Activated T-helper 17 cell treated with anti-CD3 and anti-CD28 coated beads, Interleukin-2, amount 50 U/mL, for 72 hours (primary cell): ENCODE measurements at regions not wholly inside any gene's neighbourhood (a gene's known extent, or its start where the extent isn't known, plus 50 kb on each side); places are given as distances from the start of the nearest gene placed in this dataset.
"Not testable (repeated sequence)": the region's sequence is repeated elsewhere in the genome, so short reads cannot be mapped to it uniquely, and the experiment has no call there.

Experiments
- ATAC-seq: fragments of 150-1000 bp; cut with Tn5 transposase; replicated peaks from 2 replicates; pipeline ENCODE4 v1.10.0; 2021; ENCODE audit warnings: mild to moderate bottlenecking, moderate library complexity
- H3K27ac Mint-ChIP-seq: one replicate; pipeline ENCODE4 v1.8.0; 2022; ENCODE audit warnings: mixed read lengths
- H3K27me3 Mint-ChIP-seq: one replicate; pipeline ENCODE4 v1.8.0; 2022; ENCODE audit warnings: mixed read lengths
- H3K36me3 Mint-ChIP-seq: one replicate; pipeline ENCODE4 v1.8.0; 2022; ENCODE audit warnings: low read depth, mild to moderate bottlenecking, mixed read lengths
- H3K4me1 Mint-ChIP-seq: one replicate; pipeline ENCODE4 v1.8.0; 2022; ENCODE audit warnings: mixed read lengths
- H3K4me3 Mint-ChIP-seq: one replicate; pipeline ENCODE4 v1.8.0; 2022; ENCODE audit warnings: mild to moderate bottlenecking, mixed read lengths
- H3K9me3 Mint-ChIP-seq: one replicate; pipeline ENCODE4 v1.8.0; 2022; ENCODE audit warnings: mixed read lengths

DNA sequence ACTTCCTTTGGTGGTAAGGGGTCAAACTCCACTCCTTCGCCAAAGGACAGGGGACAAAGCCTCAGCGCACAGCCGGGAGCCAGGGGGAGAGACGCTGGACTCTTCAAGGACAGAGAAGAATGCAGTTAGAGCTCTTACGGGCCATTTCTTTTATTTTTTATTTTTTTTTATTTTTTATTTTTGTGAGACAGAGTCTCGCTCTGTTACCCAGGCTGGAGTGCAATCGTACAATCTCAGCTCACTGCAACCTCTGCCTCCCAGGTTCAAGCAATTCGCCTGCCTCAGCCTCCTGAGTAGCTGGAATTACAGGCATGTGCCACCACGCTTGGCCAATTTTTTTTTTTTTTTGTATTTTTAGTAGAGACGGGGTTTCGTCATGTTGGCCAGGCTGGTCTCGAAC, 93.2 kb upstream of the RPH3AL start, which contains the start of gene RFLNB:
Gene RFLNB, minus strand, starts transcription at position 101 of the 400 bp plus-strand sequence.
- H3K27ac Mint-ChIP-seq: not testable (repeated sequence)

DNA sequence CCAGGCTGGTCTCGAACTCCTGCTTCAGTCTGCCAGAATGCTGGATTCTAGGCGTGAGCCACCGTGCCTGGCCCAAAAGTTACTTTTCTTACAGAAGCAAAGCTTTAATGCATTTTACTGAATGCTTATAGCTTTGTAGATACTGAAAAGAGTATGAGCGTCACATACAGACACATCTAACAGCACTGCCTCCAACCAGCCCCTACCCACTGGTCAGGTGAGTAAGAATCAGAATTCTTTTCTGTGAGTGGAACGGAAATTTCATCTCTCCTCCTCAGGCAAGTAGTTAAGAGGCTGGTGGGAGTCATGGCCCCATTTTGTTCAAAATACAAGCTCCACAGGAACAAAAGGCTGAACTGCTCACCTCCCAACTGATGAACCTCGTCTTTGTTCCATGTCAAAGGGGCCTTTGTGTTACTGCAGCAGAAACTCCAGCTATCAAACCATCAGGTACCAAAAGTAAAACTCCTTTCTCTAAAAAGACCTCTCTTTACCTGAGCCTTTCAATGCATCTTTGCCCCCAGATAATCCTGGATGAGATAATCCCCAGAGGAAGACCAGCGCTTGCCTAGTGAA, 92.4 kb upstream of the RPH3AL start:
- Mint-ChIP-seq H3K4me3 (no peak overlapping the region), H3K27ac (no peak overlapping the region), H3K9me3 (no peaks in the 10 kb centered on the region), H3K27me3 (no peaks in the 10 kb centered on the region), H3K4me1 (no peaks in the 10 kb centered on the region), H3K36me3 (peaks cover 54% of the 10 kb centered on the region)
- no peak for ATAC-seq

More for the DNA sequence above, 93.2 kb upstream of the RPH3AL start, which contains the start of gene RFLNB:
- peaks cover 46% of the 10 kb centered on the region for H3K36me3 Mint-ChIP-seq
- H3K4me1 Mint-ChIP-seq, H3K27me3 Mint-ChIP-seq, H3K9me3 Mint-ChIP-seq, H3K4me3 Mint-ChIP-seq, ATAC-seq: not testable (repeated sequence)

DNA sequence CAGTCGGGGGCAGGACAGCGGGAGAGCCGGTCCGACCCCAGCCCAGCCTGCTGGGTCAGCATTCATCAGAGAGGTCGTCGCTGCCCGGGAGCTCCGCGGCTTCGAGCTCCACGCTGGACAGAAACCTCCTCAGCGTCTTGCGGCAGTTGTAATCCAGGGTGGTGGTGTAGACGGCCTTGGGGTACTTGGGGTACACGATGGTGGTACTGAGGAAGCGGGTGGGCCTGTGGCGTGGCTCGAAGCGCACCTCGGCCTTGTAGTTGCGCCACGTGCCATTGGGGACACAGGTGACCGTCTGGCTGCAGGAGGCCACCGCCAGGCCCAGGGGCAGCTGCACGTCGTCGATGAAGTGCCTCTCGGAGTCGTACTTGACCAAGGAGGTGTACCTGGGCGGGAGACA, 90.5 kb upstream of the RPH3AL start:
- Mint-ChIP-seq H3K4me1 (no peaks in the 10 kb centered on the region), H3K36me3 (peaks cover 59% of the 10 kb centered on the region), H3K9me3 (no peaks in the 10 kb centered on the region), H3K27ac (no peak overlapping the region), H3K4me3 (no peak overlapping the region), H3K27me3 (no peaks in the 10 kb centered on the region)
- no peak for ATAC-seq

DNA sequence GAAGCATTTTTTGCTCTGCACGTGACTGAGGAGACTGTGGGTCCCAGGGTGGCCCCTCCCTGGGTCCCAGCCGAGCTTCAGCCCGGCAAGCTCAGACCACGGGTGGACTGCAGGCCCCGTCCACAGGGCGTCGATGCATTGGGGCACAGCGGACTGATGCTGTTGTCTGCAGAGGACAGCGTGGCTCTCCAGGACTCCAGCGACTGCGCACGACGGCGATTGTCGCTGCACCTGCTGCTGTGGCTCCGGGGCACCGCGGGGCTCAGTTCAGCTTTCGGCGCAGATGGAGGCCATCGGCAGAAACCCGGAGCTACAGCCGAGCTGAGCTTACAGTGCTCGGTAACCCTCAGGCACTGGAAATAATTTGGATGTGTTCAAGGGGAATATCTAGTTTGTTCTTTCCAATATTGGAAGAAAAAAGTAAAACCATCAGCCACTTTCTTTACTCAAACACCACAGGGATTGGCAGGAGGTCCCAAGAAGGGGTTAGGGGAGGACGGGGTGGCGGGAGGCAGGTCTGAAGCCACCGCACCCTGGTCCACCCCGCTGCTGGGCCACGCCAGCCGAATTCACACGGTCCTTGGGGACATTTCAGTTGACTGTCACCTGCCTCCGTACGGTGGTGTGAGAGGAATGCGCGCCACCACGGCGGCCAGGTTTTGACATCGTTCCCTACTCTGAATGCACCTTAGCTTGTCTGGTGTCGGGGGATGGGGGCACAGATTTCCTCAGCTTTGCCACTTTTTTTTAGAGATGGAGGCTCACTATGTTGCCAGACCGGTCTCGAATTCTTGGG, 88.7 kb upstream of the RPH3AL start:
- peaks cover 59% of the 10 kb centered on the region for H3K36me3 Mint-ChIP-seq
- no peaks in the 10 kb centered on the region for H3K9me3 Mint-ChIP-seq
- no peak overlapping the region for H3K27ac Mint-ChIP-seq
- no peaks in the 10 kb centered on the region for H3K27me3 Mint-ChIP-seq
- no peak for ATAC-seq
- no peaks in the 10 kb centered on the region for H3K4me1 Mint-ChIP-seq
- no peak overlapping the region for H3K4me3 Mint-ChIP-seq

DNA sequence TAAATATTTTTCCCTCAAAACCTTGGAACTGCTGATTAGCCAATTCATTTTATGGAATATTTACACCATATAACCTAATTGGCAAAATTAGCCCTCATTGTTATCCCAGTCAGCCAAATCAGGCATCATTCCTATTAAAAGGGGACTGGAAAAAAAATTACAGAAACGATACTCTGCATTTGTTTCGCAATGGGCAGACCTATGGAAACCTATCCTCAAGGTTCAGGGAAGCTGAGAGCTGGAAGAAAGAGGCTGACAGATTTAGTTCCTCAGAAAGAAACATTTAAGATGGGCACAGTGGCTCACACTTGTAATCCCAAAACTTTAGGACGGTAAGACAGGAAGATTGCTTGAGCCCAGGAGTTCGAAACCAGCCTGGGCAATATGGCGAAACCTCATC, 85.6 kb upstream of the RPH3AL start:
- H3K4me1 Mint-ChIP-seq: no peaks in the 10 kb centered on the region
- no peak overlapping the region for H3K27ac Mint-ChIP-seq
- H3K4me3 Mint-ChIP-seq: no peak overlapping the region
- peaks cover 4% of the 10 kb centered on the region for H3K9me3 Mint-ChIP-seq
- no peaks in the 10 kb centered on the region for H3K27me3 Mint-ChIP-seq
- H3K36me3 Mint-ChIP-seq: peaks cover 36% of the 10 kb centered on the region
- ATAC-seq: no peak

DNA sequence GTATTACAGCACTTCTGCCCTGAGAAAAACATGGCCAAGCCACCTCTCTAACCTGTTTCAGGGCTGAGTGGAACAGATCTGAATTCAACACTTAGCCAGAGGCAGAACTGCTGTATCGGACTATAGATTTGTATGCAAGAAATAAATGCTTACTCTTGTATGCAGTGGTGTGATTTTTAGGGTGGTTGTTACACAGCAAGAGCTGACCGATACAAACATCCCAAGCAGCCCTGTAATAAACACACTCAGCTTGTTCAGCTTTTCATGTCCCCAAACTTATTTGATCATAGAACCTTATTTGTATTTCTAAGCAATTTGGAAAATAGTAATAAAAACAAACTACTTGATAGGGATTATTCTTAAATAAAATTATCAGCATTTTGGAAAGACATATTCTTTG, 84.9 kb upstream of the RPH3AL start:
- peaks cover 4% of the 10 kb centered on the region for H3K9me3 Mint-ChIP-seq
- no peak overlapping the region for H3K27ac Mint-ChIP-seq
- ATAC-seq: no peak
- H3K4me3 Mint-ChIP-seq: no peak overlapping the region
- peaks cover 29% of the 10 kb centered on the region for H3K36me3 Mint-ChIP-seq
- H3K4me1 Mint-ChIP-seq: no peaks in the 10 kb centered on the region
- no peaks in the 10 kb centered on the region for H3K27me3 Mint-ChIP-seq

DNA sequence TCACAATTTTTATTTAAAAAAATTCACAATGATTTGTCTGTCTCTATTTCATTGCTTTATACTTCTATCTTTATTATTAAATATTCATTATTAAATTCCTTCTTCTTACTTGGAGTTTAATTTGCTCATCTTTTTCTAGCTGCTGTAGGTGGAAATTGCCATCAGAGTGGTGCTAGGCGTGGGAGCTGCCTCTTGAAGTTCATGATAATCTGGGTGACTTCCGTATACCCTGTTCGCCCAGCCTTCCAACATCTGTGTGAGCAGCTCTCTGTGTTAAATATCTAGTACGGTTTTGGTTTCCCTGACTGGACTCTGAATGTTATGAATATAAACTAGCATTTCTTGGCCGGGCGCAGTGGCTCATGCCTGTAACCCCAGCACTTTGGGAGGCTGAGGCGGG, 84.0 kb upstream of the RPH3AL start:
- Mint-ChIP-seq H3K4me3 (no peak overlapping the region), H3K9me3 (peaks cover 4% of the 10 kb centered on the region), H3K4me1 (no peaks in the 10 kb centered on the region), H3K27me3 (no peaks in the 10 kb centered on the region), H3K27ac (no peak overlapping the region), H3K36me3 (peaks cover 20% of the 10 kb centered on the region)
- ATAC-seq: no peak

DNA sequence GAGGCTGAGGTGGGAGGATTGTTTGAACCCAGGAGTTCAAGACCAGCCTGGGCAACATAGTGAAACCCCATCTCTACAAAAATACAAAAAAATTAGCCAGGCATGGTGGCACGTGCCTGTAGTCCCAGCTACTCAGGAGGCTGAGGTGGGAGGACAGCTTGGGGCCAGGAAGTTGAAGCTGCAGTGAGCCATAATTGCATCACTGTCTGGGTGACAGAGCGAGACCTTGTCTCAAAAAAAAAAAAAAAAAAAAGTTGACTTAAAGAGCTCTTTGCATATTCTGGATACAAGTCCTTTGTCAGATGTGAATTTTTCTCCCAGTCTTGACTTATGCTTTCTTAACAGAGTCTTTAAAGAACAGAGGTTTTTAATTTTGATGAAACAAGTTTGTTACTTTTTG, 79.9 kb upstream of the RPH3AL start:
- H3K4me3 Mint-ChIP-seq, H3K36me3 Mint-ChIP-seq, ATAC-seq, H3K27ac Mint-ChIP-seq, H3K27me3 Mint-ChIP-seq, H3K9me3 Mint-ChIP-seq, H3K4me1 Mint-ChIP-seq: not testable (repeated sequence)

DNA sequence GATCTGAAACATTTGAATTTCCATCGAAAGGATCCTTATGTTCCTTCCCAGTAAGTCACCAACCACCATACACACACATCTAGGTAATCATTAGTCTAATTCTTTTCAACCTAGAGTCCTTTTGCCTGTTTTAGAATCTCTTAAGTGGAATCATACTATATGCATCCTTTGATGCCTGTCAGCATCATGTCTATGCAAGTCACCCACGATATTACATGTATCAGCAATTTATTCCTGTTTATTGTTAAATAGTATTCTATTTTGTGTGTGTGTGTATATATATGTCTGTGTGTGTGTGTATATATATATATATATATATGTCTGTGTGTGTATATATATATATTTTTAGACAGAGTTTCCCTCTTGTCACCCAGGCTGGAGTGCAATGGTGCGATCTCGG, 78.9 kb upstream of the RPH3AL start:
- peaks cover 4% of the 10 kb centered on the region for H3K9me3 Mint-ChIP-seq
- ATAC-seq: no peak
- H3K36me3 Mint-ChIP-seq: no peaks in the 10 kb centered on the region
- H3K4me3 Mint-ChIP-seq: no peak overlapping the region
- H3K27me3 Mint-ChIP-seq: no peaks in the 10 kb centered on the region
- no peaks in the 10 kb centered on the region for H3K4me1 Mint-ChIP-seq
- no peak overlapping the region for H3K27ac Mint-ChIP-seq

DNA sequence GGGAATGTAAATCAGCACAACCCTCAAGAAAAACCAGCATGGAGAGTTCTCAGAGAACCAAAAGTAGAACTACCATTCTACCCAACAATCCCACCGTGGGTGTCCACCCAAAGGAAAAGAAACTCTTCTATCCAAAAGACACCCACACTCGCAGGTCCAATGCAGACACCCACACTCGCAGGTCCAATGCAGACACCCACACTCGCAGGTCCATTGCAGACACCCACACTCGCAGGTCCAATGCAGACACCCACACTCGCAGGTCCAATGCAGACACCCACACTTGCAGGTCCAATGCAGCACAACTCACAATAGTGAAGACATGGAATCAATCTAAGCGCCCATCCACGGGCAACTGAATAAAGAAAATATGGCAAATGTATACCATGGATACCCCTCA, 77.0 kb upstream of the RPH3AL start:
- Mint-ChIP-seq H3K9me3 (no peaks in the 10 kb centered on the region), H3K27ac (no peak overlapping the region), H3K4me1 (no peaks in the 10 kb centered on the region), H3K27me3 (no peaks in the 10 kb centered on the region), H3K36me3 (no peaks in the 10 kb centered on the region), H3K4me3 (no peak overlapping the region)
- no peak for ATAC-seq

DNA sequence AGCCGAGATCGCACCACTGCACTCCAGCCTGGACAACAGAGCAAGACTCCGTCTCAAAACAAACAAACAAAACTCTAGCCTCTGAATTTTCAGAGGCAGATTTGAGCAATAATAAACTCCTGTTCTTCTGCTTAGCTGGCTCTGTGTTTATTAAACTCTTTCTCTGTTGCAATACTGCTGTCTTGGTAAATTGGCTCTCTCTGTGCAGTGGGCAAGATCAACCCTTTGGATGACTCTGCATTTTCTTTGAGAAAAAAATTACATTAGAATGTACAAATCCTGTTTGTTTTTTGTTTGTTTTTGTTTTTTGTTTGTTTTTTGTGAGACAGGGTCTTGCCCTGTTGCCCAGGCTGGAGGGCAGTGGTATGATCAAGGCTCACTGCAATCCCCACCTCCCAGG, 75.8 kb upstream of the RPH3AL start:
- no peaks in the 10 kb centered on the region for H3K36me3 Mint-ChIP-seq
- no peak for ATAC-seq
- H3K9me3 Mint-ChIP-seq: no peaks in the 10 kb centered on the region
- no peak overlapping the region for H3K4me3 Mint-ChIP-seq
- no peak overlapping the region for H3K27ac Mint-ChIP-seq
- H3K4me1 Mint-ChIP-seq: no peaks in the 10 kb centered on the region
- H3K27me3 Mint-ChIP-seq: no peaks in the 10 kb centered on the region

DNA sequence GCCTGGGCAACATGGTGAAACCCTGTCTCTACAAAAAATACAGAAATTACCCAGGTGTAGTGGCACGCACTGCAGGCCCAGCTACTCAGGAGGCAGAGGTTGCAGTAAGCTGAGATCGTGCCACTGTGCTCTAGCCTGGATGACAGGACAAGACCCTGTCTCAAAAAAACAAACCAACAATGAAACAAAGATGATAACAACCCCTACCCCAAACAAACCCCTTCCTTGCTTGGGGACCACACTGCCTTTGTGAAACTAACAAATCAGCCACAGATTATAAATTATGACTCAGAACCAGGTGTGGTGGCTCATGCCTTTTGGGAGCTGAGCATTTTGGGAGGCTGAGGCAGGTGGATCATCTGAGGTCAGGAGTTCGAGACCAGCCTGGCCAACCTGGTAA, 75.3 kb upstream of the RPH3AL start:
- Mint-ChIP-seq H3K27ac (no peak overlapping the region), H3K9me3 (no peaks in the 10 kb centered on the region), H3K4me1 (no peaks in the 10 kb centered on the region), H3K36me3 (no peaks in the 10 kb centered on the region), H3K4me3 (no peak overlapping the region), H3K27me3 (no peaks in the 10 kb centered on the region)
- ATAC-seq: no peak

DNA sequence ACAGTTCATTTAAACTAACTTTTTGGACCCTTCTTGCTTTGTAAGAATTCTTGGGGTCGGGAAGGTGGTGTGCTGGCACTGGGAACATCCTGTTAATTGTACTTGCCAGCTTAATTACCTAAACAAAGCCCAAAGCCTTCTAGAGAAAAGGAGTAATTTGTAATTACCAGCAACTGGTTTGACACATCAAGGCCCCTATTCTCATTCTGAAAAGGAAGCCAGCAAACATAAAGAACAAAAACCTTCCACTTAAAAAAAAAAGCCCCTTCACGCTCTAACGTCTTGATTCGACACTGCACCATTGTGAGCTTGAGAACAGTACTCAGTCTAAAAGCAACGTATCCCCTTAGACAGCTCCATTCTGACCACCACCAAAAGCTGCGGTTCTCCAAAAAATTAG, 74.7 kb upstream of the RPH3AL start:
- H3K4me1 Mint-ChIP-seq: no peaks in the 10 kb centered on the region
- H3K9me3 Mint-ChIP-seq: no peaks in the 10 kb centered on the region
- H3K27me3 Mint-ChIP-seq: no peaks in the 10 kb centered on the region
- no peak overlapping the region for H3K27ac Mint-ChIP-seq
- no peak for ATAC-seq
- H3K36me3 Mint-ChIP-seq: no peaks in the 10 kb centered on the region
- no peak overlapping the region for H3K4me3 Mint-ChIP-seq

DNA sequence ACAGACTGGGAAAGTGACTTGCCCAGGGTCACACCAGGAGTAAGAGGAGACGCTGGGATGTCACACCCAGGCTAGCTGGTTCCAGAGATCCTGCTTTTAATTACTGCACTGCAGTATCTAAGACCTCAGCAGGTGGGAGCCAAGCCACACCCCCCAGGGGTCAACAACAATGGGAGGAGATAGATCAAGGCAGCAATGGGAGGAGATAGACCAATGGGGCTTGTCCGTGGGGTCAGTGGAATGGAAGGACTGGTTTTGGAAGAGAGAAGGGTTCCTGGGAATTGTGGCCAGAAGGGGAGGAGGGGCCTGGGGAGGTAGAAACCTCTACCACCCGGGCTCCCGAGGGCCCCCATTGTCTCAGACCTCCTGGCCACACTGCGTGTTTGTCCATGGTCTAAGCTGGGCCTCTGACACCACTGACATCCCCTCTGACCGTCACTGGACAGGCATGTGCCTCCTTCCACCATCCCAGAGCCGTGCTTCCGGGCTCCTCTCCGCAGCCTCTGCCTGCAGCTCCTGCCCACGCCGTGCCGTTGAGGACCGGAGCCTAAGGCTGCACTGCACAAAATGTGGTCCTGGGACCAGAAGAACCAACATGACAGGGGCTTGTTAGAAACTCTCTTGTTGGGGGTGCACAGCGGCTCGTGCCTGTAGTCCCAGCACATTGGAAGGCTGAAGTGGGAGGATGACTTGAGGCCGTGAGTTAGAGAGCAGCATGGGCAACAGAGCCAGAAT, 69.8 kb upstream of the RPH3AL start:
- no peaks in the 10 kb centered on the region for H3K36me3 Mint-ChIP-seq
- H3K27ac Mint-ChIP-seq: no peak overlapping the region
- no peaks in the 10 kb centered on the region for H3K27me3 Mint-ChIP-seq
- no peak for ATAC-seq
- no peaks in the 10 kb centered on the region for H3K9me3 Mint-ChIP-seq
- no peak overlapping the region for H3K4me3 Mint-ChIP-seq
- H3K4me1 Mint-ChIP-seq: peaks cover 20% of the 10 kb centered on the region
